ENCODE measurements at regions not wholly inside any gene's neighbourhood (a gene's known extent, or its start where the extent isn't known, plus 50 kb on each side); places are given as distances from the start of the nearest gene placed in this dataset.
"Not testable (repeated sequence)": the region's sequence is repeated elsewhere in the genome, so short reads cannot be mapped to it uniquely, and the experiment has no call there.

DNA sequence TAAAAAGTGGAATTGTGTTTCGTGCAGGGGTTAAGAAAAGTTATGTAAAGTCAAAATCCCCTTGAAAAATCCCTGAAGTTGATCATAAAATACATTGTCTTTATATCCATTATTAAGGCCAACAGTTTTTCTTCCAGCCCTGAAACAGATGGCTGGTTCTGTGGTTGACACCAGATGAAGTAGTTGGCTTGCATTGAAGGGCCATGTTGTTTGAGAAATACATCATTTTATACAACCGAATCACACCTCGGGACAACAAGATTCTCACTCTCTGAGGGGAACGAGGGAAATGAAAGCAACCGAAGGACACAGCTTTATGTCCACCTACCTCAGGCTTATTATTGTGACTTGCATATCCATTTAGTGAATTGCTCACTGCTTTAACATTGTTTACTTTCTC is 126.0 kb upstream of the MITF start:
- Histone ChIP-seq H3K27me3 (ENCODE audit: control insufficient read depth in 2 of 2, insufficient read depth in 2 of 2, low read length in 2 of 2) (no peaks in the 10 kb centered on the region), H3K4me1 (ENCODE audit: control insufficient read depth in 1 of 2, insufficient read depth in 2 of 2, low read length in 2 of 2) (no peaks in the 10 kb centered on the region), H3K4me3 (replicated peaks in 1 of 3; ENCODE audit: low read depth in 2 of 3, low read length in 3 of 3) (no peak overlapping the region), H3K27ac (ENCODE audit: low read depth in 1 of 2, low read length in 2 of 2) (no peak overlapping the region), H3K79me2 (ENCODE audit: insufficient read depth, low read length) (no peaks in the 10 kb centered on the region), H3K36me3 (replicated peaks in 1 of 2; ENCODE audit: control insufficient read depth in 1 of 2, insufficient read depth in 2 of 2, low read length in 2 of 2) (no peaks in the 10 kb centered on the region), H3K9ac (ENCODE audit: insufficient read depth, low read length, poor library complexity, severe bottlenecking) (no peak overlapping the region), H2AFZ (ENCODE audit: insufficient read depth, low read depth, low read length, poor library complexity, severe bottlenecking) (no peak overlapping the region), H4K20me1 (ENCODE audit: insufficient read depth, low read length) (no peaks in the 10 kb centered on the region), H3K9me3 (replicated peaks in 1 of 2; ENCODE audit: control insufficient read depth in 1 of 2, insufficient read depth in 1 of 2, low read length in 2 of 2) (peaks cover 9 to 15% of the 10 kb centered on the region in 2 donors), H3K4me2 (replicated peaks; ENCODE audit: extremely low read depth, low read length, poor library complexity, severe bottlenecking) (no peak overlapping the region)
- peaks cover 2% of the 10 kb centered on the region in 3 donors for H3K27me3 Mint-ChIP-seq (ENCODE audit: low read depth in 3 of 3)
- no peak overlapping the region for H3K27ac Mint-ChIP-seq
- H3K9me3 Mint-ChIP-seq, result peaks cover 15 to 34% (median 22%) of the 10 kb centered on the region in 7 donors
- intact Hi-C loops (cut with micrococcal nuclease), result no loop called here
- peaks cover 10% of the 10 kb centered on the region for H3K4me1 Mint-ChIP-seq
- no peak for DNase-seq
- TF ChIP-seq, protein P1, sequence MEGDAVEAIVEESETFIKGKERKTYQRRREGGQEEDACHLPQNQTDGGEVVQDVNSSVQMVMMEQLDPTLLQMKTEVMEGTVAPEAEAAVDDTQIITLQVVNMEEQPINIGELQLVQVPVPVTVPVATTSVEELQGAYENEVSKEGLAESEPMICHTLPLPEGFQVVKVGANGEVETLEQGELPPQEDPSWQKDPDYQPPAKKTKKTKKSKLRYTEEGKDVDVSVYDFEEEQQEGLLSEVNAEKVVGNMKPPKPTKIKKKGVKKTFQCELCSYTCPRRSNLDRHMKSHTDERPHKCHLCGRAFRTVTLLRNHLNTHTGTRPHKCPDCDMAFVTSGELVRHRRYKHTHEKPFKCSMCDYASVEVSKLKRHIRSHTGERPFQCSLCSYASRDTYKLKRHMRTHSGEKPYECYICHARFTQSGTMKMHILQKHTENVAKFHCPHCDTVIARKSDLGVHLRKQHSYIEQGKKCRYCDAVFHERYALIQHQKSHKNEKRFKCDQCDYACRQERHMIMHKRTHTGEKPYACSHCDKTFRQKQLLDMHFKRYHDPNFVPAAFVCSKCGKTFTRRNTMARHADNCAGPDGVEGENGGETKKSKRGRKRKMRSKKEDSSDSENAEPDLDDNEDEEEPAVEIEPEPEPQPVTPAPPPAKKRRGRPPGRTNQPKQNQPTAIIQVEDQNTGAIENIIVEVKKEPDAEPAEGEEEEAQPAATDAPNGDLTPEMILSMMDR (IDR thresholded peaks at IDR 0.05), result no peak
- peaks cover 0 to 3% of the 10 kb centered on the region in 2 donors for H3K36me3 Mint-ChIP-seq
- WGBS (ENCODE audit: insufficient coverage), result no CpG with 5 or more reads among the region's 5 CpGs
- H3K4me3 Mint-ChIP-seq, result no peak overlapping the region

DNA sequence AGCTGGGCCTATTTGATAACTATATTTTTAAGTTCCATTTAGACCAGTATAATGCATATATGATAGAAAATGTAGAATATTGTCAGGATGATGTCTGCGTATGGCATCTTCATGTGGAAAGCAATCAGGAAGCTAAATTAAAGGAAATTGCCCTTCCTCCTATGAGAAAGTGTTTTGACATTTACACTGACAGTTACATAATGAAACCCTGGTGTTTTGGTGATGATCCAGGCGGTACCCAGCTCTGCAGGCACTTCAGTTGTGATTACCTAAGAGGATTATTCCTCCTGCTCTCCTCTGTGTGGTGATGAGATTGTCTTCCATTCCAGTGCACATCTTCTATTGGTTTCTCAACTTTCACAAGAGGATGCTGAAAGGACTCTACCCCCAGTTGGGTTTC is 126.5 kb upstream of the MITF start:
- no peak for DNase-seq
- WGBS (ENCODE audit: insufficient coverage), result no CpG with 5 or more reads among the region's 2 CpGs
- H3K36me3 Mint-ChIP-seq, result peaks cover 0 to 3% of the 10 kb centered on the region in 2 donors

DNA sequence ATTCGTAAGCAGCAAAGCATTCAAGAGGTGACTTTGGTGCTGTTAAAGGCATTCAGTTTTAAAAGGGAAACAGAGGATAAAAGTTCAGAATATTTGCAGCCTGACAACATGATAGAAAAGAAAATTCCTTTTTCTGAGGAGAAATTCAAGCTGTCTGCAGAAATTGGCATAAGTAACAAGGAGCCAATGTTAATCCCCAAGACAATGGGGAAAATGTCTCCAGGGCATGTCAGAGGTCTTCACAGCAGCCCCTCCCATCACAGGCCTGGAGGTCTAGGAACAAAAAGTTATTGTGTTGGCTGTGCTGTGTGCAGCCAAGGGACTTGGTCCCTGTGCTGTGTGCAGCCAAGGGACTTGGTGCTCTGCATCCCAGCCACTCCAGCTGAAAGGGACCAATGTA is 129.7 kb upstream of the MITF start:
- DNase-seq; H3K27ac ChIP-seq (ENCODE audit: low read depth in 1 of 2, low read length in 2 of 2); H3K4me3 Mint-ChIP-seq; H3K4me2 ChIP-seq (replicated peaks; ENCODE audit: extremely low read depth, low read length, poor library complexity, severe bottlenecking); H3K9ac ChIP-seq (ENCODE audit: insufficient read depth, low read length, poor library complexity, severe bottlenecking); H3K36me3 ChIP-seq (replicated peaks in 1 of 2; ENCODE audit: control insufficient read depth in 1 of 2, insufficient read depth in 2 of 2, low read length in 2 of 2); H3K36me3 Mint-ChIP-seq; H3K79me2 ChIP-seq (ENCODE audit: insufficient read depth, low read length); H4K20me1 ChIP-seq (ENCODE audit: insufficient read depth, low read length); H3K4me3 ChIP-seq (replicated peaks in 1 of 3; ENCODE audit: low read depth in 2 of 3, low read length in 3 of 3); H3K27me3 ChIP-seq (ENCODE audit: control insufficient read depth in 2 of 2, insufficient read depth in 2 of 2, low read length in 2 of 2); intact Hi-C loops (cut with micrococcal nuclease); H3K27ac Mint-ChIP-seq; H3K4me1 ChIP-seq (ENCODE audit: control insufficient read depth in 1 of 2, insufficient read depth in 2 of 2, low read length in 2 of 2); H3K27me3 Mint-ChIP-seq (ENCODE audit: low read depth in 3 of 3); H3K4me1 Mint-ChIP-seq; H2AFZ ChIP-seq (ENCODE audit: insufficient read depth, low read depth, low read length, poor library complexity, severe bottlenecking): not testable (repeated sequence)
- H3K9me3 Mint-ChIP-seq, result peaks cover 15 to 33% (median 23%) of the 10 kb centered on the region in 7 donors
- WGBS (ENCODE audit: insufficient coverage), result 78% methylated on average over 1 of the region's 1 CpG
- H3K9me3 ChIP-seq (replicated peaks in 1 of 2; ENCODE audit: control insufficient read depth in 1 of 2, insufficient read depth in 1 of 2, low read length in 2 of 2), result peaks cover 9 to 15% of the 10 kb centered on the region in 2 donors

More for the DNA sequence above, 126.5 kb upstream of the MITF start:
- H3K27ac ChIP-seq (ENCODE audit: low read depth in 1 of 2, low read length in 2 of 2), result no peak overlapping the region
- no peaks in the 10 kb centered on the region for H4K20me1 ChIP-seq (ENCODE audit: insufficient read depth, low read length)
- no peaks in the 10 kb centered on the region for H3K79me2 ChIP-seq (ENCODE audit: insufficient read depth, low read length)
- peaks cover 2% of the 10 kb centered on the region in 3 donors for H3K27me3 Mint-ChIP-seq (ENCODE audit: low read depth in 3 of 3)
- peaks cover 15 to 34% (median 23%) of the 10 kb centered on the region in 7 donors for H3K9me3 Mint-ChIP-seq
- H3K27me3 ChIP-seq (ENCODE audit: control insufficient read depth in 2 of 2, insufficient read depth in 2 of 2, low read length in 2 of 2), result no peaks in the 10 kb centered on the region
- H3K4me3 ChIP-seq (replicated peaks in 1 of 3; ENCODE audit: low read depth in 2 of 3, low read length in 3 of 3), result no peak overlapping the region
- H3K4me2 ChIP-seq (replicated peaks; ENCODE audit: extremely low read depth, low read length, poor library complexity, severe bottlenecking), result no peak overlapping the region
- TF ChIP-seq, protein P1 (IDR thresholded peaks at IDR 0.05), result no peak
- peaks cover 9 to 15% of the 10 kb centered on the region in 2 donors for H3K9me3 ChIP-seq (replicated peaks in 1 of 2; ENCODE audit: control insufficient read depth in 1 of 2, insufficient read depth in 1 of 2, low read length in 2 of 2)
- H2AFZ ChIP-seq (ENCODE audit: insufficient read depth, low read depth, low read length, poor library complexity, severe bottlenecking), result no peak overlapping the region
- no peak overlapping the region for H3K4me3 Mint-ChIP-seq
- H3K4me1 Mint-ChIP-seq, result peaks cover 10% of the 10 kb centered on the region
- H3K9ac ChIP-seq (ENCODE audit: insufficient read depth, low read length, poor library complexity, severe bottlenecking), result no peak overlapping the region
- H3K27ac Mint-ChIP-seq, result no peak overlapping the region
- no peaks in the 10 kb centered on the region for H3K4me1 ChIP-seq (ENCODE audit: control insufficient read depth in 1 of 2, insufficient read depth in 2 of 2, low read length in 2 of 2)
- no peaks in the 10 kb centered on the region for H3K36me3 ChIP-seq (replicated peaks in 1 of 2; ENCODE audit: control insufficient read depth in 1 of 2, insufficient read depth in 2 of 2, low read length in 2 of 2)
- intact Hi-C loops (cut with micrococcal nuclease), result no loop called here

Measured in CD14-positive monocyte (primary cell).